AG10803 (cell line): ENCODE measurements at regions not wholly inside any gene's neighbourhood (a gene's known extent, or its start where the extent isn't known, plus 50 kb on each side); places are given as distances from the start of the nearest gene placed in this dataset.

Experiments
- DNase-seq: peaks from one replicate; pipeline ENCODE4 v3.0.0; 2010; ENCODE audit warnings: low read depth
- H3K4me3 ChIP-seq: 2 replicates; pipeline ENCODE4 v1.5.1; 2011; ENCODE audit warnings: mild to moderate bottlenecking, low read length, control low read depth
- CTCF ChIP-seq: conservative IDR thresholded peaks from 2 replicates; pipeline ENCODE4 v1.5.1; 2011; ENCODE audit warnings: mild to moderate bottlenecking, low read length, control low read depth, inconsistent platforms

- DNase-seq = peak; percentile 25
- TF ChIP-seq CTCF = no peak
- H3K4me3 ChIP-seq = no peak overlapping the region; the same call in 1 of the 2 replicates
Observed at GRCh38 chr4:110798687-110799086, 175.8 kb upstream of the PITX2 start.

GRCh38 chr4:110799211-110799610, 176.3 kb upstream of the PITX2 start:
- DNase-seq = peak; percentile 63
- no peak overlapping the region for H3K4me3 ChIP-seq
- no peak for TF ChIP-seq CTCF

- no peak for DNase-seq
- TF ChIP-seq CTCF = no peak
- H3K4me3 ChIP-seq = no peak overlapping the region
Observed at GRCh38 chr4:110801591-110801990, 178.7 kb upstream of the PITX2 start.

GRCh38 chr4:110808351-110808878, 185.5 kb upstream of the PITX2 start:
- DNase-seq = no peak
- no peak for TF ChIP-seq CTCF
- H3K4me3 ChIP-seq = no peak overlapping the region

GRCh38 chr4:110815950-110816349, 193.1 kb upstream of the PITX2 start:
- no peak overlapping the region for H3K4me3 ChIP-seq
- DNase-seq = no peak
- no peak for TF ChIP-seq CTCF

- no peak for TF ChIP-seq CTCF
Observed at GRCh38 chr4:110816367-110816766, 193.5 kb upstream of the PITX2 start.

GRCh38 chr4:110821186-110821585, 198.3 kb upstream of the PITX2 start:
- no peak for TF ChIP-seq CTCF
- no peak overlapping the region for H3K4me3 ChIP-seq
- no peak for DNase-seq

More at GRCh38 chr4:110816367-110816766, 193.5 kb upstream of the PITX2 start:
- H3K4me3 ChIP-seq = no peak overlapping the region
- DNase-seq = no peak
